Transverse colon (tissue), 4 donors: ENCODE measurements at regions not wholly inside any gene's neighbourhood (a gene's known extent, or its start where the extent isn't known, plus 50 kb on each side); places are given as distances from the start of the nearest gene placed in this dataset.

ENCODE experiments used
- CTCF ChIP-seq, 5 experiments: fragments of 200-600 bp in 3 of 5; fragments of 450-650 bp in 2 of 5; sonication (generic) in 3 of 5; IDR thresholded peaks; 1 replicate in 2 of 5; 2 replicates in 3 of 5; pipeline ENCODE4 v1.5.1; 2016 to 2017; ENCODE audit warnings: antibody characterized with exemption in 5 of 5, inconsistent platforms in 3 of 5, mild to moderate bottlenecking in 2 of 5, moderate library complexity in 1 of 5
- POLR2AphosphoS5 ChIP-seq, 3 donors: sonication (generic); formaldehyde crosslinking; IDR thresholded peaks; one replicate each; pipeline ENCODE4 v1.6.1; 2016; ENCODE audit warnings: antibody characterized with exemption in 3 of 3

- TF ChIP-seq CTCF (IDR thresholded peaks at IDR 0.05) (no peak), POLR2AphosphoS5 (IDR thresholded peaks at IDR 0.05) (no peak)
Measured at GRCh38 chr3:182723596-182723995, 69.7 kb upstream of the ATP11B start.
